ENCODE measurements at regions not wholly inside any gene's neighbourhood (a gene's known extent, or its start where the extent isn't known, plus 50 kb on each side); places are given as distances from the start of the nearest gene placed in this dataset.
"Not testable (repeated sequence)": the region's sequence is repeated elsewhere in the genome, so short reads cannot be mapped to it uniquely, and the experiment has no call there.

- DNase-seq (ENCODE audit: low read depth in 4 of 4, low spot score in 2 of 4): no peak
These were observed 56.0 kb upstream of the LRPPRC start for GRCh38 chr2:44051593-44052347.

GRCh38 chr2:44052584-44052983, 56.8 kb upstream of the LRPPRC start:
- DNase-seq (ENCODE audit: low read depth in 4 of 4, low spot score in 2 of 4): no peak

GRCh38 chr2:44053052-44053451, 57.3 kb upstream of the LRPPRC start:
- DNase-seq (ENCODE audit: low read depth in 4 of 4, low spot score in 2 of 4): no peak

GRCh38 chr2:44053456-44053855, 57.7 kb upstream of the LRPPRC start:
- no peak for DNase-seq (ENCODE audit: low read depth in 4 of 4, low spot score in 2 of 4)

GRCh38 chr2:44055229-44055628, 59.4 kb upstream of the LRPPRC start:
- DNase-seq (ENCODE audit: low read depth in 4 of 4, low spot score in 2 of 4): no peak

GRCh38 chr2:44055664-44056063, 59.9 kb upstream of the LRPPRC start:
- DNase-seq (ENCODE audit: low read depth in 4 of 4, low spot score in 2 of 4): no peak

GRCh38 chr2:44056947-44057346, 61.2 kb upstream of the LRPPRC start:
- DNase-seq (ENCODE audit: low read depth in 4 of 4, low spot score in 2 of 4): no peak

GRCh38 chr2:44060286-44060685, 64.5 kb upstream of the LRPPRC start:
- DNase-seq (ENCODE audit: low read depth in 4 of 4, low spot score in 2 of 4): not testable (repeated sequence)

GRCh38 chr2:44060990-44061389, 65.2 kb upstream of the LRPPRC start:
- no peak for DNase-seq (ENCODE audit: low read depth in 4 of 4, low spot score in 2 of 4)

- DNase-seq (ENCODE audit: low read depth in 4 of 4, low spot score in 2 of 4): no peak
These were observed 65.7 kb upstream of the LRPPRC start for GRCh38 chr2:44061469-44061868.

- DNase-seq (ENCODE audit: low read depth in 4 of 4, low spot score in 2 of 4): no peak
These were observed 66.1 kb upstream of the LRPPRC start for GRCh38 chr2:44061876-44062275.

GRCh38 chr2:44063033-44063432, 67.2 kb upstream of the LRPPRC start:
- DNase-seq (ENCODE audit: low read depth in 4 of 4, low spot score in 2 of 4): no peak

- DNase-seq (ENCODE audit: low read depth in 4 of 4, low spot score in 2 of 4): not testable (repeated sequence)
These were observed 68.5 kb upstream of the LRPPRC start for GRCh38 chr2:44064281-44064680.

GRCh38 chr2:44067012-44067790, 71.4 kb upstream of the LRPPRC start:
- DNase-seq (ENCODE audit: low read depth in 4 of 4, low spot score in 2 of 4): not testable (repeated sequence)

- DNase-seq (ENCODE audit: low read depth in 4 of 4, low spot score in 2 of 4): not testable (repeated sequence)
These were observed 72.0 kb upstream of the LRPPRC start for GRCh38 chr2:44067791-44068181.

GRCh38 chr2:44071454-44072046, 75.8 kb upstream of the LRPPRC start:
- DNase-seq (ENCODE audit: low read depth in 4 of 4, low spot score in 2 of 4): no peak

- not testable (repeated sequence) for DNase-seq (ENCODE audit: low read depth in 4 of 4, low spot score in 2 of 4)
These were observed 77.9 kb upstream of the LRPPRC start for GRCh38 chr2:44073667-44074066.

- DNase-seq (ENCODE audit: low read depth in 4 of 4, low spot score in 2 of 4): not testable (repeated sequence)
These were observed 79.0 kb upstream of the LRPPRC start for GRCh38 chr2:44074795-44075194.

- DNase-seq (ENCODE audit: low read depth in 4 of 4, low spot score in 2 of 4): no peak
These were observed 79.8 kb upstream of the LRPPRC start for GRCh38 chr2:44075541-44075940.

- DNase-seq (ENCODE audit: low read depth in 4 of 4, low spot score in 2 of 4): no peak
These were observed 82.2 kb upstream of the LRPPRC start for GRCh38 chr2:44077942-44078511.

- DNase-seq (ENCODE audit: low read depth in 4 of 4, low spot score in 2 of 4): no peak
These were observed 83.9 kb upstream of the LRPPRC start for GRCh38 chr2:44079686-44080085.
